ENCODE measurements at regions not wholly inside any gene's neighbourhood (a gene's known extent, or its start where the extent isn't known, plus 50 kb on each side); places are given as distances from the start of the nearest gene placed in this dataset.
"Not testable (repeated sequence)": the region's sequence is repeated elsewhere in the genome, so short reads cannot be mapped to it uniquely, and the experiment has no call there.

DNA sequence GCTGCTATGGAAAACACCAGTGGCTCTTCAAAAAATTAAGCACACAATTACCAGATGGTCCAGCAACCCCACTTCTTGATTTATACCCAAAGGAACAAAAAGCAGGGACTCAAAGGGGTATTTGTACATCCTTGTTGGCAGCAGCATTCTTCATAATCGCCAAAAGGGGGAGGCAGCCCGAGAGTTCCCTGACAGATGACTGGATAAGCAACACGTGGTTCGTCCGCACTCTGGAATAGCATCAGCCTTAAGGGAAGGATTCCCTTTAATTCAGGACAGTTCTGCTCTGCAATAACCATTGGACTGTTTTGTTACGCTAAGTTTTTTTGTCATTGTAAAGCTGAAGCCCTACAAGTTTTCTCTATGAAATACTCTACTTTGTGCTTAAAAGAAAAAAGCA lies 76.7 kb upstream of the TWIST2 start:
- no peak for DNase-seq

- DNase-seq = no peak
Observed at GRCh38 chr2:238771639-238772038, 76.2 kb upstream of the TWIST2 start.

DNA sequence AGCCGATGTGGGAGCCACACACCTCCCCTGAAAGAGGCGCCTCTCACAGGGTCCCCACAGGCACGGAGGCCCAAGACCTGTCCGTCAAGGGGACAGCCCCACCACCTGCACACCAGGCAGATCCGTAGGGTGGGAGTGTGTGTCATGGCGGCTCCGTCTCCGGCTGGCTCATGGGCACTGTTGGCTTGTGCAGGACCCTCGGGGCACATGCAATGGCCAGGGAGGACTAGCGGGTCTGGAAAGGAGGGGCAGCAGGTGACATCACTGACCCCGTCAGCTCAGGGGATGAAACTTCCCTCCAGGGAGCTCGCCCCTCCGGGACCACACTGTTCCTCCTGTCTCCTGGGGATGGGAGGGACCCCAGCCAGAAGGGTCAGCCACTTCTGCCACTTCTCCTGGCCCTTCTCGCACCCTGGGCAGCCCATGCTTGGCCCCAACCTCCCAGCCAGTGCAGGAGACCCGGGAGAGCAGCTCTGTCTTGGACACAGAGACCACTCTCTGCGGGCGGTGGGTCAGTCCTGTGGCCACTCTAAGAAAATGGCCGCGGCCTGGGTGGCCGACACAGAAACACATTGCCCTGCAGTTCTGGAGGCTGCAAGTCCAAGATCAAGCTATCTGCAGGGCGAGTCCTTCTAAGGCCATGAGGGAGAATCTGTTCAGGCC lies 75.1 kb upstream of the TWIST2 start:
- DNase-seq = no peak

DNA sequence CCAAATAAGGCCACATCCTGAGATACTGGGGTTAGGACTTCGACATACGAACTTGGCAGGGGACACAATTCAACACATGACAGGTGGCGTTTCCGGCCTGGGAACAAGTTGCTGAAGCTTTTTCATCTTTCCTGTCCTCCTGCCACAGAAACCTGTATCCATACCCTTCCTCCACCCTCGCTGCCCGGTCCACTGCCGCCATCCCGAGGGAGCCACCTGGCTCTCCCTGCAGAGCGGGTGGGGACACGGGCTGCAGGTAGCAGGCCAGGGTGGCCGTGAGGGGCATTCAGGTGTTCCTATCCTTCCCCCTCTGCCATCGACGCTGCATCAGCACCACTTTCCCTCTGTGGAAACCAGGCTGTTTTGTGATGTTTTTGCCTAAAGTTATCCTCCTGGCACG lies 74.4 kb upstream of the TWIST2 start:
- no peak for DNase-seq

- no peak for DNase-seq
Observed at GRCh38 chr2:238774071-238774470, 73.8 kb upstream of the TWIST2 start.

GRCh38 chr2:238774980-238775509 lies 72.8 kb upstream of the TWIST2 start:
- DNase-seq = no peak

DNA sequence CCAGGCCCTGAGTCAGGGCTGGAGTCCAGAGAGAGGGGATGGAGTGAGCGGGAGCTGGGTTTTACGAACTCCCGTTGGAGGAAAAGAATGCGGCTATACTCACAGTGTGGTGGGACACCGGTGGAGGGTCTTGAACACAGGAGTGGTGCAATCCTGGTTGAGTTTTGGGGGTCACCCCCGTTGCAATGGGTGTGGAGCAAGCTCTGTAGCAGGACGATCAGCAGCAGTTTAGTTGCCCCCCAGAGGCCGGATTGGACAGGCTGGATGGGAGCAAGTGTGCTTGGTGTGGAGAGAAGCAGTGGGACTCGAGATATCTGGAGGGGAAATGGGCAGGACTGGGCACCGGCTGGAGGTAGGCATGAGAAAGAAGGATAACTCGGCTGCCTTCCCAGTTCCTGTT lies 72.3 kb upstream of the TWIST2 start:
- DNase-seq = no peak

DNA sequence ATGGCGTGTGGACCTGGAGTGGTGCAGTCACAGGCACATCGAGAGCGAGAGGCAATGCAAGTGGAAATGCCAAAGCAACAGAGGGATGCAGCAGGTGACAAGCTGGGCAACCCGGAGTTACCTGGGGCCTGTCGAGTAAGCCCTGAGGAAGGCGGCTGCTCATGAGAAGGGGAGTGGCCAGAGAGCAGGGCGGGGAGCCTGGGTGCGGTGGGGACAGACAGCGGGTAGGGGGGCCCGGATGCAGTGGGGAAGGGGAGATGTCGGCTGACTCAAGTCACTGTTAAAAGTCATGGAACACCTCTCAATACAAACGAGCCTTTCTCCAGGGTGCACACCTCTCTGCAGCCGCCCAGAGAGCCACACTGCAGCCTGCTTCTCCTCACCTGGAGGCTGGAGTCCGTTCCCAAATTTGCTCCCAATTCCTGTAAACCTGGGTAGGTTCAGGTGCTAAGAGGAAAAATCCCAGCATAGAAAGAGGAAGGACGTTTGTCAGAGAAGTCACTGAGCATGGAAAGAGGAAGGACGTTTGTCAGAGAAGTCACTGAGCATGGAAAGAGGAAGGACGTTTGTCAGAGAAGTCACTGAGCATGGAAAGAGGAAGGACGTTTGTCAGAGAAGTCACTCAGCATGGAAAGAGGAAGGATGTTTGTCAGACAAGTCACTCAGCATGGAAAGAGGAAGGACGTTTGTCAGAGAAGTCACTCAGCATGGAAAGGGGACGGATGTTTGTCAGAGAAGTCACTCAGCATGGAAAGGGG lies 71.7 kb upstream of the TWIST2 start:
- no peak for DNase-seq

- DNase-seq = not testable (repeated sequence)
Observed at GRCh38 chr2:238776761-238777046, 71.2 kb upstream of the TWIST2 start.

- no peak for DNase-seq
Observed at GRCh38 chr2:238777369-238778067, 70.4 kb upstream of the TWIST2 start.

- DNase-seq = peak; percentile 50
Observed at GRCh38 chr2:238784671-238785527, 63.0 kb upstream of the TWIST2 start.

DNA sequence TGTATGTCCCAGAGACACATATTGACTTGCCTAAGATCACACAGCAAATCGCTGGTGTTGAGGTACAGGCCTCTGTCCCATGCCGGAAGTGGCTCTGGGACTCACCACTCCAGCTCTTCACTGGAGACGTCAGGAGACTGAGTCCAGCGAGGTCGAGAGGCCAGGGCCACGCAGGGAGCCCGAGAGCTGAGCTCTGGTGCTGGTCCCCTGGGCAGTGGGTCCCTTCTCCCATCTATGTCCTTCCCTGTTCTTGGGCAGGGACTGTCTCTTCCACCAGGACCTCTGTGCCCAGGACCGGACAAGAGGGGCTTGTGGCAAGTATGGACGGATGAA lies 62.4 kb upstream of the TWIST2 start:
- no peak for DNase-seq

DNA sequence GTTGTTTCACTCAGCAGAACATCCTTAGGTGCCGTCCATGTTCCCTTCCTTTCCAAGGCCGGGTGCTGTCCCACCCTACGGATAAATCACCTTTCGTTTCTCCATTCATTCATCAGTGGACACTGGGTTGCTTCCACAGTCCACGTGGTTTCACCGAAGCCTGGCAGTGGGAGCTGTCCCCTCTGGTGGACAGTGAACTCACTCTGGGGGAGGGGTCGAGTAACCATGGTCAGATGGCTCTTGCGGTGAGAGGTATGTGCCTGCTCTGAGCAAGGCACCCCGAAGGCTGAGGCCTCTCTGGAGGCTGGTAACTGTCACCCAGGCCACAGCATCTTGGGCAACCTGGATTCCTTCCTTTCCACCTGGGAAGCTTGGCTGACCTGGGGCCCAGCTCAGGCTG lies 61.5 kb upstream of the TWIST2 start:
- no peak for DNase-seq

DNA sequence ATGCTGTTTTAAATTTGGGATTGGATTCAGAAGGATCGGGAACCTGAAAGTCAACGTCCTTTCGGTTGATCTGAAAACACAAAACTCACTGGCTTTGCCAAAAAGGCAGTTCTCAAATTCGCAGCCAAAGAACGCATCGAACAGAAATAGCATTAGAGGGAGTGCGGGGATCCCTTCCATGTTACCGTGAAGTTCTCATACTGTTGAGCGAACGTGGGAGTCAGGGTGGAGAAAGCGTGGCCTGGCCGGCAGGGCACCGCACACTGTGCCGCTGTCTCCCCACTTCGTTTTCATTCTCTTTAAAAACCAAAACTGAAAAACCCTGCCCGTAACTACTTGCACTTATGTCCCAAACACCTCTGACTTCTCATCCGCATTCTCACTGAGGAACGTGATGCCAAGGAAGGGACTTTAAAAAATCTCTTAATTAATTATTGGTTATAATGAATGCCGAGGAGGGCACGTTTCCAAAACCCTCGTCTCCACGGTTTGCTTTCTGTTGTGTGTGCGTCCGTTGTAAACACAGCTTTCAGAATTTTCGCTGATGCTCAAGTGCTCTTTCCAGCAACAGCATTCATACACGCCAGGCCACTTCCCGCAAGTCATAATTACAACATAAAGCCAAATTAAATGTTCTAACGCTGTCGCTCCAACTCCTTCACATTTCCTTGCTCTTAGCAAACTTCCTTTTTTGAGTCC lies 60.9 kb upstream of the TWIST2 start:
- peak; percentile 54 for DNase-seq

- DNase-seq = no peak
Observed at GRCh38 chr2:238787501-238787900, 60.4 kb upstream of the TWIST2 start.

GRCh38 chr2:238789317-238789806 lies 58.5 kb upstream of the TWIST2 start:
- DNase-seq = no peak

DNA sequence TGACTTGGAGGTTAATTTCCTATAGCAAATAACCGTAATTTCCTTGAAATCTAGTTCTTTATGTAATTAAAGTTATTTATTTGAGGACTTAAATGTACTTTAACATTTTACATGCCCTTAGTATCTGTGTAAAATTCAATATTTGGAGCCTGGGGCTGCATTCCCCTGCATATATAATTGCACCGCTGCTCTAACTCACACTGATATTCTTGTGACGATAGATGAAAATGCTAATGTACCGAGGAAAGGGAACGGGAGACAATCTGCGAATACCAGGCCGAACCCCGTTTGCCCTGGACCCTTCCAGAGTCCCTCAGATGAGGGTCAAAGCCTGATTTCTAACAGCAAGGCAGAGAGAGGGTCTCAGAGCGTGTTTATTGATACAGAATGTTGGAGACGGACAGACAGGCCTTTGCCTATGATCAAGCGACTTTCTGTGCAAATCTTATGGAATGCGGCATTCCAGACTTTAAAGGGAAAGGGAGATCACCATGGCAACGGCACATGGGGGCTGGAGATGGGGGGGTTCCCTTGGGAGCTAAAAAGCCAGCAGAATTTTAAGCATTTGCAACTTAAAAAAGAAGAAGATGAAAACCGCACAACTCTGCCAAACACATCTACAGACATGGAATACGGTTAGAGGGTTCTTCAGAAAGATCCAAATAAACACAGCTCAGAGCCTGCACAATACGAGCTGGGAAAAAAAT lies 57.6 kb upstream of the TWIST2 start:
- no peak for DNase-seq

DNA sequence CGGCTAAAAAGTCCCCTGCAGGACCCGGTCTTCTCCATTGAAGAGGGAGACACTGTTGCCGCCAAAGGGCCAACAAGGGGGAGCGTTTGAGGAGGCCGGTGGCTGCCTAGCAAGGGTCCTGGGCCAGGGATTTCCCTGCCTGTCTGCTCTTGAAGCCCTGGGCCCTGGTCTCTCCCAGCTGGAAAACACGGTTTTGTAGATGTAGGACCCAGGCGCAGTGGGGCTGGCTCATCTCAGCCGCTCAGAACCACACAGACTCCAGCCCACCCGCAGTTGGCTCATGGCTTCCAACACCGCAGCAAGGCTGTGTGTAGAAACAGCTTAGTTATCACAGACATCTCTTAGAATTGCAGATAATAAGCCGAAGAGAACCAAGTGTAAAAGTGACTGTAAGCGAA lies 57.1 kb upstream of the TWIST2 start:
- DNase-seq = no peak

DNA sequence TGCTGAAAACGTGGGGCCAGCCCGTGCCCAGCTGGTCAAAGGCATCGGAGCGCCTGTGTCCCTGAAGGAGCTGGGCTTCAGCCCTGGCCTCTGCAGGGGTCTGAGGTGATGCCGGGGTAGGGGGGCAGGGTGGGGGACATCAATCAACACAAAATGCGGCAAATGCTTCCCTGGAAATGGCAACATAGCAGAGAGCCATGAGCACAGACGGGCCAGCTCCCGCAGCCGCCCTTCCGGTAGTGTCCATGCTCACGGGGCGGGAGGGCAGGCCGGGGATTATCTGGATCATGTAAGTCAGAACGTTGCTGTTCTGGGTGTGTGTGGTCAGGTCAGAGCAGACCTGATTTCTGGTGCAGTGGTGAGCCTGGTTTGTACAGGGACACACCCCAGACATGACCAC lies 56.5 kb upstream of the TWIST2 start:
- DNase-seq = no peak

- no peak for DNase-seq
Observed at GRCh38 chr2:238793306-238793705, 54.6 kb upstream of the TWIST2 start.

DNA sequence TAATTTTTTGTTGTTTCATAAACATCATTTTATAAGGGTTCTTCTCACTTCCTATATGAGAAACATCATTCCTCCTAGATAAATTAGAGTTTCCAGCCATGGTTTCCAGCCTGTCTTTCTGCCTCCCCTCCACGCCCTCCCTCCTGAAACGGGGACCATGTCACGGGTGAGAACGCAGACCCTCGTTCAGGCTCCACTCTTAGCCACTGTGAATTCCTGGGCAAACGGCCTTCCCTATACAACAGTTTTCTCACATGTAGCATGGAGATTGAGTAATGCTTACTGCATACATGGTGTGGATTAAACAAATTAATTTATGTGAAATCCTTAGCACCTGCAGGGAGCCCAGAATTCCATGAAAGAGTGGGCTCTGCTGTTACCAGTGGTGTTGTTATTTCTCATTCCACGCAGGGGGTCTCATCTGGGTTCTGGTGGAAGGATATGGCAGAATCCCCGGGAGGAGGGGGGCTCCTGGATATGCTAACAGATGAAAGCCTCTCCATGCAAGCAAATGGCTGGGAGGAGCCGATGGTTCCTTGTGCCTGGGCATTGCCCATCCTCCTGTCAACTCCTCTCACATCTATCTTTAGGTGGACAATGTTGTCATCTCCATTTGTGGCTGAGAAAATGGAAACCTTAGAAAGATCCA lies 54.0 kb upstream of the TWIST2 start:
- no peak for DNase-seq
